ENCODE measurements at regions not wholly inside any gene's neighbourhood (a gene's known extent, or its start where the extent isn't known, plus 50 kb on each side); places are given as distances from the start of the nearest gene placed in this dataset.

DNA sequence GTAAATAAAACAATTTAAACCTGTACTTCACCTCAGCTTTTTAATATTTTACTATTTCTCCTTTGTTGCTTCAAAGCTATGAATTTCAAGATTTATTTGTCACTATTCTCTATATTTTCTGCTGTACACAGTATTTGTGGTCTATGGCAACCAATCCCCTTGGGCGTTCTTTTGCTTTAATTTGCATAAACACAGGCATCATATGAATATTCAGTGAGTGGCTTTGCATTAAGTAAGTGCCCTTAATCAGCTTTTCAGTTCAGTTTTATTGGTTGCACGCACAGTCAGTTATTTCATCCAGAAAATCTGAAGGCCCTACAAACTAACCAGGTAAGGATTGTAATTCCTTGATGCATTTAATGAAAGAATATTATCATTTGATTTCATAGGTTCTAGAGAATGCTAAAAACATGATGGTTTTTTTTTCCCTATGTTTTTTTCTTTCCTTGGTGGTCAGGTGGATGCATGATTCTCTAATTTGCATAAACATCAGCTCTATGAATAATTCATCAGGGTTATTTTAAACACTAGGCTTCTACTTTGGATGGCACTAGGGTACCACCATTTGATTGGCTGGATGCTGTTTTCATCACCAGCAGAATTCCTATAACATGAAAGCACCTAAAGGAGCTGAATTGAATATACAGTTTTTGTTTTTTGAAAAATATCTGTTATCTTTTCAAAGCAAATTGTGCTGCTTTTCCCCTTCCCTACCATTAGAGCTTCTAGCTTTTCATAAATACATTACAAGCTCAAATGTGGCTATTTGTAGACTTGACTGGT lies 249.2 kb upstream of the CCNH start:
- intact Hi-C loops (cut with DNase I, micrococcal nuclease) = no loop called here
- no peak for ATAC-seq
- DNase-seq = no peak

DNA sequence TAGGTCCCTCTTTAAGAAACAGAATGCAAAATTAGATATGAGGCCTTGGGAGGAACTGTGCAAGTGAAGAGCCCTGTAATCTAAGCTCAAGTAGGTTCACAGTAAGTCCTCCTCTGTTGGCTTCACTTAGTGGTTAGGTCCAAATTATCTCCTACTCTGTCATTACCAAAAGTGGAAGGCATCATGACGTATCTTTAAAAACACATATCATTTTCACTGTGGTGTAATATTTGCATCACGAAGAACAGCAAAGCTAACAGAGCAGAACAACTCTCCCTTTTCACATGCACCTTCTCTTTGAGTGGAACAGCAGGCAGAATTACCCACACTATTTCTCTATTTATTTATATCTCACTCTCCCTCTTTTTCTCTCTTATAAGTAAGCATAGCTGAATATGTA lies 240.5 kb upstream of the CCNH start:
- TF ChIP-seq, protein P1, sequence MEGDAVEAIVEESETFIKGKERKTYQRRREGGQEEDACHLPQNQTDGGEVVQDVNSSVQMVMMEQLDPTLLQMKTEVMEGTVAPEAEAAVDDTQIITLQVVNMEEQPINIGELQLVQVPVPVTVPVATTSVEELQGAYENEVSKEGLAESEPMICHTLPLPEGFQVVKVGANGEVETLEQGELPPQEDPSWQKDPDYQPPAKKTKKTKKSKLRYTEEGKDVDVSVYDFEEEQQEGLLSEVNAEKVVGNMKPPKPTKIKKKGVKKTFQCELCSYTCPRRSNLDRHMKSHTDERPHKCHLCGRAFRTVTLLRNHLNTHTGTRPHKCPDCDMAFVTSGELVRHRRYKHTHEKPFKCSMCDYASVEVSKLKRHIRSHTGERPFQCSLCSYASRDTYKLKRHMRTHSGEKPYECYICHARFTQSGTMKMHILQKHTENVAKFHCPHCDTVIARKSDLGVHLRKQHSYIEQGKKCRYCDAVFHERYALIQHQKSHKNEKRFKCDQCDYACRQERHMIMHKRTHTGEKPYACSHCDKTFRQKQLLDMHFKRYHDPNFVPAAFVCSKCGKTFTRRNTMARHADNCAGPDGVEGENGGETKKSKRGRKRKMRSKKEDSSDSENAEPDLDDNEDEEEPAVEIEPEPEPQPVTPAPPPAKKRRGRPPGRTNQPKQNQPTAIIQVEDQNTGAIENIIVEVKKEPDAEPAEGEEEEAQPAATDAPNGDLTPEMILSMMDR (IDR thresholded peaks at IDR 0.05) = no peak
- no peak for ATAC-seq

More for the DNA sequence above, 249.2 kb upstream of the CCNH start:
- H3K4me3 ChIP-seq = no peak overlapping the region
- H3K36me3 ChIP-seq (ENCODE audit: low read depth) = no peaks in the 10 kb centered on the region
- H3K4me1 ChIP-seq (ENCODE audit: low read depth) = no peaks in the 10 kb centered on the region
- TF ChIP-seq, protein P1 (IDR thresholded peaks at IDR 0.05) = no peak
- H3K9me3 ChIP-seq = no peaks in the 10 kb centered on the region

DNA sequence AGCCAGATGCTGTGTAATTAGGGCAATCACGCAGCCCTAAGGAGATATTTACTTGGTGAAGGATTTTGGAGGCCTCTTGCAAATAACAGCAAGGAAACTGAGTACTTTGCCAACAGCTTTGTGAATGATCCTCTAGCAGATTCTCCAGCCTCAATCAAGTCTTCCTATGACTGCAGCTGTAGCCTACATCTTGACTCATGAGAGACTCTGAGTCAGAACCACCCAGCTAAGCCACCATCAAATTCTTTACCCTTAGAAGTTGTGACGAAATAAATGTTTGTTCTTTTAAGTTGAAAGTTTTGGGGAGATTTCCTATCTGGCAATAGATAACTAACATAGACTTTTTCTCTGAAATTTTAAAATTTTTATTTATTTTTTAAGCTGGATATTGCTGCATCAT lies 237.6 kb upstream of the CCNH start:
- TF ChIP-seq, protein P1 (IDR thresholded peaks at IDR 0.05) = no peak
- intact Hi-C loops (cut with DNase I, micrococcal nuclease) = no loop called here
- no peak for ATAC-seq
- DNase-seq = no peak
- no peak overlapping the region for H3K4me3 ChIP-seq
- no peaks in the 10 kb centered on the region for H3K36me3 ChIP-seq (ENCODE audit: low read depth)
- H3K4me1 ChIP-seq (ENCODE audit: low read depth) = no peaks in the 10 kb centered on the region
- H3K9me3 ChIP-seq = no peaks in the 10 kb centered on the region

More for the DNA sequence above, 240.5 kb upstream of the CCNH start:
- H3K9me3 ChIP-seq = no peaks in the 10 kb centered on the region
- no peaks in the 10 kb centered on the region for H3K36me3 ChIP-seq (ENCODE audit: low read depth)
- no peak for DNase-seq
- no peak overlapping the region for H3K4me3 ChIP-seq
- intact Hi-C loops (cut with DNase I, micrococcal nuclease) = no loop called here
- no peaks in the 10 kb centered on the region for H3K4me1 ChIP-seq (ENCODE audit: low read depth)

DNA sequence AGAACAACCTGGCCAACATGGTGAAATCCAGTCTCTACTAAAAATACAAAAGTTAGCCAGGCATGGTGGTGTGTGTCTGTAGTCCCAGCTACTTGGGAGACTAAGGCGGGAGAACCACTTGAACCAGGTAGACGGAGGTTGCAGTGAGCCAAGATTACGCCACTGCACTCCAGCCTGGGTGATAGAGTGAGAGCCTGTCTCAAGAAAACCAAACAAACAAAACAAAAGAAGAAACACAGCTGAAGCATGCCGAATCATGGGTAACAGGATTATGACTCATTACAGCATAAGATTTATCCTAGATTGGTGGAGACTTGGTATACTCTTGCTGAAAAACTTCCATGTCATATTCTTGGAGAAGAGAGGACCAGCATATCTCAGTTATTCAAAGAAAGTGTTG lies 236.7 kb upstream of the CCNH start:
- intact Hi-C loops (cut with DNase I, micrococcal nuclease) = no loop called here
- Histone ChIP-seq H3K9me3 (no peaks in the 10 kb centered on the region), H3K36me3 (ENCODE audit: low read depth) (no peaks in the 10 kb centered on the region), H3K4me1 (ENCODE audit: low read depth) (no peaks in the 10 kb centered on the region), H3K4me3 (no peak overlapping the region)
- TF ChIP-seq, protein P1 (IDR thresholded peaks at IDR 0.05) = no peak
- ATAC-seq = no peak
- DNase-seq = no peak

DNA sequence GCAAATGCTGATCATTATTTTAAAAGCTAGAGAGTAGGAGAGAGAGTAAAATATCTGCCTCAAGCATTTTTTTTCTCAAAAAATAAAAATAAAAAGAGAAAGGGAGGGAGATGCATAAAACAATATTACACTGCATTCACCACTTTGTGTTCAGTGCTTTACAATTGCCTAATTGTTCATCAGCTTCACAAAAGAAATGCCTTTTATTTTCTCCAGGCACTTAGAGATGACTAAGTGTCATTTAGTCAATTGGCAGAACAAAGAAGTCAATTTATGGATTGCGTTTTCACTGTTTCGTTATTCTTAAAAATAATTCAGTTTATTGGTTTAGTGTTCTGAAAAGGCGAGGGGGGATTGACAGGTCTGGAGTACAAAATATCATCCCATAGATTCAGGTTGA lies 232.5 kb upstream of the CCNH start:
- H3K4me3 ChIP-seq = no peak overlapping the region
- no peak for ATAC-seq
- TF ChIP-seq, protein P1 (IDR thresholded peaks at IDR 0.05) = no peak

More for the DNA sequence above, 232.5 kb upstream of the CCNH start:
- no peaks in the 10 kb centered on the region for H3K36me3 ChIP-seq (ENCODE audit: low read depth)
- H3K9me3 ChIP-seq = no peaks in the 10 kb centered on the region
- intact Hi-C loops (cut with DNase I, micrococcal nuclease) = no loop called here
- DNase-seq = no peak
- no peaks in the 10 kb centered on the region for H3K4me1 ChIP-seq (ENCODE audit: low read depth)

All from mucosa of descending colon (tissue), 3 donors.